Neural cell (in vitro differentiated cells): ENCODE measurements at regions not wholly inside any gene's neighbourhood (a gene's known extent, or its start where the extent isn't known, plus 50 kb on each side); places are given as distances from the start of the nearest gene placed in this dataset.

Experiments
- CTCF ChIP-seq: fragments of 450-650 bp; IDR thresholded peaks from 2 replicates; pipeline ENCODE4 v1.5.1; 2014; ENCODE audit warnings: antibody characterized with exemption, mild to moderate bottlenecking, moderate library complexity; ENCODE audit not compliant: poor library complexity, severe bottlenecking
- EP300 ChIP-seq: fragments of 450-650 bp; conservative IDR thresholded peaks from 2 replicates; pipeline ENCODE4 v1.6.1; 2014; ENCODE audit warnings: antibody characterized with exemption, mild to moderate bottlenecking, moderate library complexity; ENCODE audit not compliant: poor library complexity, severe bottlenecking
- EZH2 ChIP-seq: fragments of 200-600, 300-800 bp; shearing (Covaris generic), sonication (generic); IDR thresholded peaks from 2 replicates; pipeline ENCODE4 v1.6.1; 2014; ENCODE audit warnings: antibody characterized with exemption, low read length, borderline replicate concordance, mild to moderate bottlenecking; ENCODE audit not compliant: insufficient read depth, poor library complexity, severe bottlenecking
- POLR2AphosphoS5 ChIP-seq: IDR thresholded peaks from 2 replicates; pipeline ENCODE4 v1.6.1; 2012
- REST ChIP-seq: IDR thresholded peaks from 2 replicates; pipeline ENCODE4 v1.6.1; 2012; ENCODE audit warnings: borderline replicate concordance
- SMC3 ChIP-seq: fragments of 450-650 bp; conservative IDR thresholded peaks from 2 replicates; pipeline ENCODE4 v1.6.1; 2014; ENCODE audit warnings: antibody characterized with exemption, mild to moderate bottlenecking, moderate library complexity; ENCODE audit not compliant: poor library complexity

GRCh38 chr6:3631186-3631585 is 120.3 kb downstream of the PXDC1 start:
- TF ChIP-seq CTCF, result no peak
- no peak for TF ChIP-seq POLR2AphosphoS5
- no peak for TF ChIP-seq EP300
- no peak for TF ChIP-seq EZH2
- no peak for TF ChIP-seq REST
- no peak for TF ChIP-seq SMC3
